ENCODE measurements at regions not wholly inside any gene's neighbourhood (a gene's known extent, or its start where the extent isn't known, plus 50 kb on each side); places are given as distances from the start of the nearest gene placed in this dataset.
A peak's percentile ranks its signal among the peaks of the same experiment; 100 is the strongest.

DNA sequence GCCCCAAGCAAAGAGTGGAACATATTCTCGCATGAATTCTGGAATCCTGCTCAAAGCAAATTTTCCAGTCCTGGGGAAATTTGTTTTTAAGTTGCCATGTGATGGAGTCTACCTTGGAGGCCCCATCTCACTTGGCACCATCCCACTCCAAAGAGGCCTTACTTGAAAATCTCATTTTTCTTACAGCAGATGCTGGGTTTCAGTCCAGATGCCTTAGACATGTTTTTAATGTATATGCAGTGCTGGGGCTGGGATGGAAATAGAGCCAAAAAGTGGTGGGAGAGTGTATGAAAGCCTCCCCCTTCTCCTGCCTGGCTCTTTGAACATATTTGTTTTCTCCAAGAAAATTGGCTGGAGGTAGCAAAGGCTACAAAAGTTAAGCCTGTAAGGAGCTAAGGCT, 493.7 kb downstream of the ENC1 start:
- Mint-ChIP-seq H3K27ac (no peak overlapping the region), H3K4me3 (no peak overlapping the region), H3K36me3 (ENCODE audit: low read depth) (no peaks in the 10 kb centered on the region), H3K27me3 (ENCODE audit: insufficient read depth) (no peaks in the 10 kb centered on the region; the same call in 1 of the 2 replicates), H3K9me3 (no peaks in the 10 kb centered on the region), H3K4me1 (ENCODE audit: low read depth) (peaks cover 26% of the 10 kb centered on the region)
- TF ChIP-seq CTCF (IDR thresholded peaks at IDR 0.05): no peak
- no peak for DNase-seq

- no peak for TF ChIP-seq CTCF (IDR thresholded peaks at IDR 0.05)
- no peaks in the 10 kb centered on the region; the same call in 1 of the 2 replicates for H3K27me3 Mint-ChIP-seq (ENCODE audit: insufficient read depth)
- H3K27ac Mint-ChIP-seq: no peak overlapping the region
- DNase-seq: no peak
- no peaks in the 10 kb centered on the region for H3K9me3 Mint-ChIP-seq
- H3K4me1 Mint-ChIP-seq (ENCODE audit: low read depth): peaks cover 34% of the 10 kb centered on the region
- H3K36me3 Mint-ChIP-seq (ENCODE audit: low read depth): no peaks in the 10 kb centered on the region
- H3K4me3 Mint-ChIP-seq: no peak overlapping the region
These were observed 494.6 kb downstream of the ENC1 start for GRCh38 chr5:74145951-74146350.

DNA sequence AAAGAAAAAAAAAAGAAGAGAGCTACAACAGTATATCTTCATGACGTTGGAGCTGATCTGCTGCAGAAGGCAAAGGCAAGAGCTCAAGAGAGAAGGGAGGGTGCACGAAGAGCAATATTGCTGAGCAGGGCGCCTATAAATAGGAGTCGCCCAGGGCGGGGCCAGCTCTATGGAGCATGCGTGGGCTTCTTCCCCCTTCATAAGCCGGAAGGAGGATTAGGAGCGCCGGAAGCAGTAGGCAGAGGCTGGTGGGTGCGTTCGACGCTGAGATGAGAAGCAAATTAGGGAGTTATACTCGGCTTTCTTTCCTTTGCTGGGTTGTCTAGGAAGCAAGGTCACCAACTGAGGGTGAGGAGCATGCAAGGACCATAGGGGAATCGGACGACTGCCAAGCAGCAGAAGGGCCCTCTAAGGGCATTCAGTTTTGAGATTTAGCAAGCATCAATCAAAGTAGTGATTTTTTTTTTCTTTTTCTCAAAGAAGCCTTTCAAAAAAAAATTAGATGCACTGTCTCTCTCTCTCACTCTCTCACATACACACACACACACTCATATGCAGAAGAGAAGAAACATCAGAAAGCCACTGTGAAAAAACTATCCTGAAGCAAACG, 496.7 kb downstream of the ENC1 start:
- Mint-ChIP-seq H3K27ac (no peak overlapping the region), H3K9me3 (no peaks in the 10 kb centered on the region), H3K4me1 (ENCODE audit: low read depth) (peaks cover 24% of the 10 kb centered on the region), H3K27me3 (ENCODE audit: insufficient read depth) (no peaks in the 10 kb centered on the region; the same call in 1 of the 2 replicates), H3K36me3 (ENCODE audit: low read depth) (no peaks in the 10 kb centered on the region), H3K4me3 (no peak overlapping the region)
- no peak for TF ChIP-seq CTCF (IDR thresholded peaks at IDR 0.05)
- DNase-seq: no peak

- no peak for DNase-seq
- no peak for TF ChIP-seq CTCF (IDR thresholded peaks at IDR 0.05)
- Mint-ChIP-seq H3K27ac (no peak overlapping the region), H3K36me3 (ENCODE audit: low read depth) (no peaks in the 10 kb centered on the region), H3K4me1 (ENCODE audit: low read depth) (peaks cover 23% of the 10 kb centered on the region), H3K4me3 (no peak overlapping the region), H3K27me3 (ENCODE audit: insufficient read depth) (no peaks in the 10 kb centered on the region; the same call in 1 of the 2 replicates), H3K9me3 (no peaks in the 10 kb centered on the region)
These were observed 497.4 kb downstream of the ENC1 start for GRCh38 chr5:74143151-74143550.

GRCh38 chr5:74141053-74141452, 499.5 kb downstream of the ENC1 start:
- peak; percentile 51 for DNase-seq
- Mint-ChIP-seq H3K4me3 (peak overlapping the region; percentile 42; the same call in 1 of the 2 replicates), H3K4me1 (ENCODE audit: low read depth) (peaks cover 23% of the 10 kb centered on the region), H3K9me3 (no peaks in the 10 kb centered on the region), H3K27ac (peak overlapping the region; percentile 75), H3K36me3 (ENCODE audit: low read depth) (no peaks in the 10 kb centered on the region), H3K27me3 (ENCODE audit: insufficient read depth) (peaks cover 3% of the 10 kb centered on the region; the same call in 1 of the 2 replicates)
- TF ChIP-seq CTCF (IDR thresholded peaks at IDR 0.05): no peak
